ENCODE measurements at regions not wholly inside any gene's neighbourhood (a gene's known extent, or its start where the extent isn't known, plus 50 kb on each side); places are given as distances from the start of the nearest gene placed in this dataset.

GRCh38 chr1:232404981-232405731, 224.8 kb downstream of the SIPA1L2 start:
- 91% methylated on average over 1 of the region's 3 CpGs for WGBS
- Histone ChIP-seq H3K36me3 (ENCODE audit: control insufficient read depth in 1 of 2, insufficient read depth in 2 of 2, low read depth in 1 of 2, low read length in 2 of 2) (peaks cover 16 to 49% of the 10 kb centered on the region in 2 experiments), H3K4me1 (ENCODE audit: control insufficient read depth, insufficient read depth, low read depth, low read length) (no peaks in the 10 kb centered on the region), H3K79me1 (replicated peaks; ENCODE audit: low read length, poor library complexity, severe bottlenecking) (peaks cover 4% of the 10 kb centered on the region), H4K8ac (ENCODE audit: low read length) (no peak overlapping the region), H2BK120ac (ENCODE audit: low read depth, low read length) (no peak overlapping the region), H3K4me3 (ENCODE audit: insufficient read depth in 1 of 2, low read depth in 1 of 2, low read length in 2 of 2) (no peak overlapping the region), H3K4ac (ENCODE audit: low read depth in 1 of 2, low read length in 2 of 2) (no peak overlapping the region), H3K27me3 (ENCODE audit: control insufficient read depth in 1 of 2, insufficient read depth in 1 of 2, low read length in 2 of 2) (no peaks in the 10 kb centered on the region), H3K4me2 (ENCODE audit: low read length, poor library complexity, severe bottlenecking) (no peak overlapping the region), H3K9me3 (ENCODE audit: control insufficient read depth, low read length) (peaks cover 8% of the 10 kb centered on the region), H2BK5ac (ENCODE audit: low read depth, low read length, poor library complexity, severe bottlenecking) (no peak overlapping the region), H3K14ac (ENCODE audit: low read length in 2 of 2) (no peak overlapping the region), H3K23ac (ENCODE audit: low read length in 2 of 2) (no peak overlapping the region), H2BK15ac (ENCODE audit: low read depth, poor library complexity, severe bottlenecking) (no peak overlapping the region), H3K18ac (ENCODE audit: low read depth in 1 of 2, low read length in 2 of 2) (no peak overlapping the region), H2AK5ac (ENCODE audit: low read length, severe bottlenecking) (no peak overlapping the region), H2BK12ac (ENCODE audit: low read length in 2 of 2) (no peak overlapping the region), H2AFZ (ENCODE audit: low read depth, low read length) (no peak overlapping the region), H4K91ac (ENCODE audit: low read length) (no peak overlapping the region), H3K9ac (ENCODE audit: low read length) (no peak overlapping the region), H3K27ac (ENCODE audit: low read length, poor library complexity, severe bottlenecking) (no peak overlapping the region)
- DNase-seq = no peak

- no peaks in the 10 kb centered on the region for H3K27me3 ChIP-seq (ENCODE audit: control insufficient read depth in 1 of 2, insufficient read depth in 1 of 2, low read length in 2 of 2)
- no peak overlapping the region for H3K27ac ChIP-seq (ENCODE audit: low read length, poor library complexity, severe bottlenecking)
- H3K4me3 ChIP-seq (ENCODE audit: insufficient read depth in 1 of 2, low read depth in 1 of 2, low read length in 2 of 2) = no peak overlapping the region
- H4K8ac ChIP-seq (ENCODE audit: low read length) = no peak overlapping the region
- no peak overlapping the region for H2BK15ac ChIP-seq (ENCODE audit: low read depth, poor library complexity, severe bottlenecking)
- H3K4ac ChIP-seq (ENCODE audit: low read depth in 1 of 2, low read length in 2 of 2) = no peak overlapping the region
- no peak overlapping the region for H3K9ac ChIP-seq (ENCODE audit: low read length)
- peaks cover 2% of the 10 kb centered on the region for H3K79me1 ChIP-seq (replicated peaks; ENCODE audit: low read length, poor library complexity, severe bottlenecking)
- no peak overlapping the region for H2AFZ ChIP-seq (ENCODE audit: low read depth, low read length)
- no peak overlapping the region for H3K23ac ChIP-seq (ENCODE audit: low read length in 2 of 2)
- no peak overlapping the region for H3K4me2 ChIP-seq (ENCODE audit: low read length, poor library complexity, severe bottlenecking)
- peaks cover 3% of the 10 kb centered on the region for H3K9me3 ChIP-seq (ENCODE audit: control insufficient read depth, low read length)
- 100% methylated on average over 3 of the region's 3 CpGs for WGBS
- H3K4me1 ChIP-seq (ENCODE audit: control insufficient read depth, insufficient read depth, low read depth, low read length) = no peaks in the 10 kb centered on the region
- no peak overlapping the region for H2BK120ac ChIP-seq (ENCODE audit: low read depth, low read length)
- H4K91ac ChIP-seq (ENCODE audit: low read length) = no peak overlapping the region
- no peak for DNase-seq
- H2BK12ac ChIP-seq (ENCODE audit: low read length in 2 of 2) = no peak overlapping the region
- no peak overlapping the region for H2BK5ac ChIP-seq (ENCODE audit: low read depth, low read length, poor library complexity, severe bottlenecking)
- H3K36me3 ChIP-seq (ENCODE audit: control insufficient read depth in 1 of 2, insufficient read depth in 2 of 2, low read depth in 1 of 2, low read length in 2 of 2) = peaks cover 16 to 49% of the 10 kb centered on the region in 2 experiments
- H3K18ac ChIP-seq (ENCODE audit: low read depth in 1 of 2, low read length in 2 of 2) = no peak overlapping the region
- H2AK5ac ChIP-seq (ENCODE audit: low read length, severe bottlenecking) = no peak overlapping the region
- H3K14ac ChIP-seq (ENCODE audit: low read length in 2 of 2) = no peak overlapping the region
Measured at GRCh38 chr1:232404227-232404626, 225.7 kb downstream of the SIPA1L2 start.

GRCh38 chr1:232403017-232403714, 226.8 kb downstream of the SIPA1L2 start:
- no peak overlapping the region for H3K23ac ChIP-seq (ENCODE audit: low read length in 2 of 2)
- H2BK120ac ChIP-seq (ENCODE audit: low read depth, low read length) = no peak overlapping the region
- H4K8ac ChIP-seq (ENCODE audit: low read length) = no peak overlapping the region
- H2BK12ac ChIP-seq (ENCODE audit: low read length in 2 of 2) = no peak overlapping the region
- H3K4me3 ChIP-seq (ENCODE audit: insufficient read depth in 1 of 2, low read depth in 1 of 2, low read length in 2 of 2) = no peak overlapping the region
- no peaks in the 10 kb centered on the region for H3K9me3 ChIP-seq (ENCODE audit: control insufficient read depth, low read length)
- H2AK5ac ChIP-seq (ENCODE audit: low read length, severe bottlenecking) = no peak overlapping the region
- no peak overlapping the region for H3K4me2 ChIP-seq (ENCODE audit: low read length, poor library complexity, severe bottlenecking)
- no peak overlapping the region for H2BK15ac ChIP-seq (ENCODE audit: low read depth, poor library complexity, severe bottlenecking)
- H3K14ac ChIP-seq (ENCODE audit: low read length in 2 of 2) = no peak overlapping the region
- peaks cover 16 to 54% of the 10 kb centered on the region in 2 experiments for H3K36me3 ChIP-seq (ENCODE audit: control insufficient read depth in 1 of 2, insufficient read depth in 2 of 2, low read depth in 1 of 2, low read length in 2 of 2)
- H2AFZ ChIP-seq (ENCODE audit: low read depth, low read length) = no peak overlapping the region
- H3K18ac ChIP-seq (ENCODE audit: low read depth in 1 of 2, low read length in 2 of 2) = no peak overlapping the region
- DNase-seq = no peak
- no peak overlapping the region for H4K91ac ChIP-seq (ENCODE audit: low read length)
- H3K79me1 ChIP-seq (replicated peaks; ENCODE audit: low read length, poor library complexity, severe bottlenecking) = peaks cover 2% of the 10 kb centered on the region
- no peak overlapping the region for H3K4ac ChIP-seq (ENCODE audit: low read depth in 1 of 2, low read length in 2 of 2)
- H2BK5ac ChIP-seq (ENCODE audit: low read depth, low read length, poor library complexity, severe bottlenecking) = no peak overlapping the region
- H3K27ac ChIP-seq (ENCODE audit: low read length, poor library complexity, severe bottlenecking) = no peak overlapping the region
- H3K27me3 ChIP-seq (ENCODE audit: control insufficient read depth in 1 of 2, insufficient read depth in 1 of 2, low read length in 2 of 2) = no peaks in the 10 kb centered on the region
- no peak overlapping the region for H3K9ac ChIP-seq (ENCODE audit: low read length)
- WGBS = 95% methylated on average over 9 of the region's 9 CpGs
- H3K4me1 ChIP-seq (ENCODE audit: control insufficient read depth, insufficient read depth, low read depth, low read length) = no peaks in the 10 kb centered on the region

GRCh38 chr1:232398823-232399222, 231.1 kb downstream of the SIPA1L2 start:
- Histone ChIP-seq H3K4me2 (ENCODE audit: low read length, poor library complexity, severe bottlenecking) (no peak overlapping the region), H2BK120ac (ENCODE audit: low read depth, low read length) (no peak overlapping the region), H3K27ac (ENCODE audit: low read length, poor library complexity, severe bottlenecking) (no peak overlapping the region), H3K27me3 (ENCODE audit: control insufficient read depth in 1 of 2, insufficient read depth in 1 of 2, low read length in 2 of 2) (no peaks in the 10 kb centered on the region), H3K36me3 (ENCODE audit: control insufficient read depth in 1 of 2, insufficient read depth in 2 of 2, low read depth in 1 of 2, low read length in 2 of 2) (peaks cover 16 to 52% of the 10 kb centered on the region in 2 experiments), H3K18ac (ENCODE audit: low read depth in 1 of 2, low read length in 2 of 2) (no peak overlapping the region), H3K4ac (ENCODE audit: low read depth in 1 of 2, low read length in 2 of 2) (no peak overlapping the region), H3K23ac (ENCODE audit: low read length in 2 of 2) (no peak overlapping the region), H3K14ac (ENCODE audit: low read length in 2 of 2) (no peak overlapping the region), H3K9ac (ENCODE audit: low read length) (no peak overlapping the region), H2AFZ (ENCODE audit: low read depth, low read length) (no peak overlapping the region), H2BK15ac (ENCODE audit: low read depth, poor library complexity, severe bottlenecking) (no peak overlapping the region), H3K4me3 (ENCODE audit: insufficient read depth in 1 of 2, low read depth in 1 of 2, low read length in 2 of 2) (no peak overlapping the region), H3K9me3 (ENCODE audit: control insufficient read depth, low read length) (no peaks in the 10 kb centered on the region), H3K79me1 (replicated peaks; ENCODE audit: low read length, poor library complexity, severe bottlenecking) (peaks cover 2% of the 10 kb centered on the region), H3K4me1 (ENCODE audit: control insufficient read depth, insufficient read depth, low read depth, low read length) (no peaks in the 10 kb centered on the region), H4K8ac (ENCODE audit: low read length) (no peak overlapping the region), H4K91ac (ENCODE audit: low read length) (no peak overlapping the region), H2BK5ac (ENCODE audit: low read depth, low read length, poor library complexity, severe bottlenecking) (no peak overlapping the region), H2AK5ac (ENCODE audit: low read length, severe bottlenecking) (no peak overlapping the region), H2BK12ac (ENCODE audit: low read length in 2 of 2) (no peak overlapping the region)
- 97% methylated on average over 12 of the region's 12 CpGs for WGBS
- no peak for DNase-seq

Data from mesenchymal stem cell (in vitro differentiated cells and primary cell).